Liver (tissue), 8 donors: ENCODE measurements at regions not wholly inside any gene's neighbourhood (a gene's known extent, or its start where the extent isn't known, plus 50 kb on each side); places are given as distances from the start of the nearest gene placed in this dataset.

Source experiments
- DNase-seq: peaks from one replicate; pipeline ENCODE4 v3.0.0-alpha.2; 2017; ENCODE audit warnings: low spot score
- H3K27ac ChIP-seq, 2 donors: one replicate each; pipeline ENCODE4 v1.7.0; 2013; ENCODE audit warnings: inconsistent platforms in 2 of 2, low read length in 2 of 2, control low read depth in 1 of 2, low read depth in 1 of 2, mild to moderate bottlenecking in 1 of 2
- H3K27me3 ChIP-seq, 4 donors: one replicate each; pipeline versions ENCODE4 v1.6.1 to v1.7.0; 2013; ENCODE audit warnings: low read length in 3 of 4, inconsistent platforms in 1 of 4, mild to moderate bottlenecking in 1 of 4, moderate library complexity in 1 of 4; ENCODE audit not compliant: control insufficient read depth in 4 of 4, insufficient read depth in 4 of 4
- H3K36me3 ChIP-seq, 4 donors: one replicate each; pipeline versions ENCODE4 v1.6.1 to v1.7.0; 2013; ENCODE audit warnings: low read length in 3 of 4, mild to moderate bottlenecking in 3 of 4, low read depth in 1 of 4, moderate library complexity in 1 of 4; ENCODE audit not compliant: control insufficient read depth in 4 of 4, insufficient read depth in 3 of 4
- H3K4me1 ChIP-seq, 4 donors: one replicate each; pipeline versions ENCODE4 v1.6.1 to v1.7.0; 2013; ENCODE audit warnings: low read length in 3 of 4, mild to moderate bottlenecking in 3 of 4, moderate library complexity in 1 of 4; ENCODE audit not compliant: control insufficient read depth in 4 of 4, insufficient read depth in 4 of 4
- H3K4me3 ChIP-seq, 3 donors: one replicate each; pipeline versions ENCODE4 v1.6.1 to v1.7.0; 2013; ENCODE audit warnings: low read length in 3 of 3, control low read depth in 1 of 3, low read depth in 1 of 3, mild to moderate bottlenecking in 1 of 3
- H3K9ac ChIP-seq, 2 donors: one replicate each; pipeline ENCODE4 v1.7.0; 2013; ENCODE audit warnings: low read length in 2 of 2, mild to moderate bottlenecking in 2 of 2, moderate library complexity in 2 of 2, control low read depth in 1 of 2, low read depth in 1 of 2
- H3K9me3 ChIP-seq, 4 donors: one replicate each; pipeline versions ENCODE4 v1.6.1 to v1.7.0; 2013; ENCODE audit warnings: low read length in 3 of 4; ENCODE audit not compliant: control insufficient read depth in 4 of 4
- CTCF ChIP-seq: fragments of 150-350 bp; IDR thresholded peaks from 2 replicates; pipeline ENCODE4 v1.5.1; 2017; ENCODE audit warnings: improper control_type of control experiment, low read depth, low read length; ENCODE audit not compliant: missing input control
- FOXA1 ChIP-seq: IDR thresholded peaks from 2 replicates; pipeline ENCODE4 v1.6.1; 2016; ENCODE audit warnings: antibody characterized with exemption
- FOXA2 ChIP-seq: IDR thresholded peaks from 2 replicates; pipeline ENCODE4 v1.6.1; 2016; ENCODE audit warnings: antibody characterized with exemption
- GABPA ChIP-seq, 2 donors: IDR thresholded peaks in 1 of 2; conservative IDR thresholded peaks in 1 of 2; 2 replicates each; pipeline ENCODE4 v1.6.1; 2016; ENCODE audit warnings: antibody characterized with exemption in 2 of 2, mild to moderate bottlenecking in 1 of 2, moderate library complexity in 1 of 2
- HNF4A ChIP-seq, 2 donors: conservative IDR thresholded peaks; 2 replicates each; pipeline ENCODE4 v1.6.1; 2016; ENCODE audit warnings: antibody characterized with exemption in 2 of 2, mild to moderate bottlenecking in 2 of 2
- HNF4G ChIP-seq: IDR thresholded peaks from 2 replicates; pipeline ENCODE4 v1.6.1; 2016; ENCODE audit warnings: antibody characterized with exemption
- JUND ChIP-seq, 2 donors: IDR thresholded peaks; 2 replicates each; pipeline ENCODE4 v1.6.1; 2016; ENCODE audit warnings: antibody characterized with exemption in 2 of 2
- MAX ChIP-seq: IDR thresholded peaks from 2 replicates; pipeline ENCODE4 v1.6.1; 2016; ENCODE audit warnings: antibody characterized with exemption
- NR2F2 ChIP-seq: IDR thresholded peaks from 2 replicates; pipeline ENCODE4 v1.6.1; 2016; ENCODE audit warnings: antibody characterized with exemption
- RAD21 ChIP-seq, 2 donors: IDR thresholded peaks; 2 replicates each; pipeline ENCODE4 v1.6.1; 2016; ENCODE audit warnings: antibody characterized with exemption in 2 of 2, mild to moderate bottlenecking in 2 of 2
- REST ChIP-seq: IDR thresholded peaks from 2 replicates; pipeline ENCODE4 v1.6.1; 2016; ENCODE audit warnings: antibody characterized with exemption, mild to moderate bottlenecking
- RXRA ChIP-seq, 2 donors: IDR thresholded peaks; 2 replicates each; pipeline ENCODE4 v1.6.1; 2017 to 2018; ENCODE audit warnings: antibody characterized with exemption in 2 of 2, mild to moderate bottlenecking in 1 of 2
- SP1 ChIP-seq: IDR thresholded peaks from 2 replicates; pipeline ENCODE4 v1.6.1; 2018; ENCODE audit warnings: antibody characterized with exemption, mild to moderate bottlenecking
- ZBTB33 ChIP-seq: IDR thresholded peaks from 2 replicates; pipeline ENCODE4 v1.6.1; 2016; ENCODE audit warnings: antibody characterized with exemption
- WGBS: extraction: QIAGEN DNeasy Blood & Tissue Kit; methylation state at CpG from one replicate; pipeline ENCODE4 v1.1.7; 2013; 5-methylcytosine and 5-hydroxymethylcytosine counted together
- donor health status: healthy.
- donor health status: healthy.
- donor health status: healthy.
- donor health status: healthy.
- donor health status: healthy.

- H3K4me1 ChIP-seq, result no peaks in the 10 kb centered on the region
- no peak overlapping the region for H3K4me3 ChIP-seq
- H3K27me3 ChIP-seq, result no peaks in the 10 kb centered on the region
- H3K36me3 ChIP-seq, result no peaks in the 10 kb centered on the region
- H3K9me3 ChIP-seq, result no peaks in the 10 kb centered on the region
- 85% methylated on average over 6 of the region's 6 CpGs for WGBS
- TF ChIP-seq SP1 (no peak), JUND (IDR thresholded peaks at IDR 0.05) (no peak), REST (no peak), NR2F2 (no peak), FOXA2 (no peak), CTCF (no peak), HNF4A (conservative IDR thresholded peaks at IDR 0.05) (no peak), MAX (no peak)
- DNase-seq, result no peak
- no peak overlapping the region for H3K9ac ChIP-seq
- H3K27ac ChIP-seq, result no peak overlapping the region
Measured at GRCh38 chr3:72490688-72491435, 357.4 kb downstream of the SHQ1 start.

- no peak for DNase-seq
- H3K9ac ChIP-seq, result no peak overlapping the region
- H3K36me3 ChIP-seq, result no peaks in the 10 kb centered on the region
- 97% methylated on average over 7 of the region's 7 CpGs for WGBS
- H3K27ac ChIP-seq, result no peak overlapping the region
- no peaks in the 10 kb centered on the region for H3K9me3 ChIP-seq
- TF ChIP-seq RXRA (IDR thresholded peaks at IDR 0.05), result no peak
- H3K4me1 ChIP-seq, result no peaks in the 10 kb centered on the region
- no peak overlapping the region for H3K4me3 ChIP-seq
- no peaks in the 10 kb centered on the region for H3K27me3 ChIP-seq
Measured at GRCh38 chr3:72489901-72490300, 358.3 kb downstream of the SHQ1 start.

- no peak overlapping the region for H3K4me3 ChIP-seq
- no peaks in the 10 kb centered on the region for H3K9me3 ChIP-seq
- H3K27ac ChIP-seq, result no peak overlapping the region
- WGBS, result 96% methylated on average over 5 of the region's 5 CpGs
- no peaks in the 10 kb centered on the region for H3K27me3 ChIP-seq
- no peak overlapping the region for H3K9ac ChIP-seq
- H3K4me1 ChIP-seq, result no peaks in the 10 kb centered on the region
- DNase-seq, result no peak
- H3K36me3 ChIP-seq, result no peaks in the 10 kb centered on the region
- no peak for TF ChIP-seq ZBTB33
- no peak for TF ChIP-seq FOXA1
- TF ChIP-seq NR2F2, result no peak
- TF ChIP-seq MAX, result no peak
- TF ChIP-seq RAD21 (IDR thresholded peaks at IDR 0.05), result no peak
- TF ChIP-seq JUND (IDR thresholded peaks at IDR 0.05), result no peak
- TF ChIP-seq CTCF, result no peak
- no peak for TF ChIP-seq GABPA (IDR thresholded peaks at IDR 0.05 in 1 of 2, conservative IDR thresholded peaks at IDR 0.05 in 1 of 2)
- TF ChIP-seq HNF4G, result no peak
Measured at GRCh38 chr3:72488738-72489035, 359.6 kb downstream of the SHQ1 start.
